H9 (cell line): ENCODE measurements at regions not wholly inside any gene's neighbourhood (a gene's known extent, or its start where the extent isn't known, plus 50 kb on each side); places are given as distances from the start of the nearest gene placed in this dataset.

Experiments used
- DNase-seq: peaks from one replicate; pipeline ENCODE4 v3.0.0-alpha.2; 2017
- H2AFZ ChIP-seq: one replicate; pipeline ENCODE4 v1.6.1; 2013; ENCODE audit warnings: mild to moderate bottlenecking, low read length, control low read depth, moderate library complexity
- H2AK5ac ChIP-seq: 2 replicates; pipeline ENCODE4 v1.6.1; 2013; ENCODE audit warnings: low read length, control low read depth, mixed read lengths; ENCODE audit not compliant: insufficient read length
- H2BK120ac ChIP-seq: one replicate; pipeline ENCODE4 v1.6.1; 2013; ENCODE audit warnings: low read depth, mild to moderate bottlenecking, low read length, control low read depth, inconsistent platforms; ENCODE audit not compliant: poor library complexity, severe bottlenecking
- H2BK12ac ChIP-seq: 2 replicates; pipeline ENCODE4 v1.6.1; 2013; ENCODE audit warnings: low read length, control low read depth, mixed read lengths, low read depth; ENCODE audit not compliant: insufficient read length
- H2BK15ac ChIP-seq: 2 replicates; pipeline ENCODE4 v1.6.1; 2013; ENCODE audit warnings: low read depth, low read length, control low read depth
- H2BK20ac ChIP-seq: one replicate; pipeline ENCODE4 v1.6.1; 2013; ENCODE audit warnings: low read depth, mild to moderate bottlenecking, low read length, control low read depth, inconsistent platforms; ENCODE audit not compliant: poor library complexity, severe bottlenecking
- H2BK5ac ChIP-seq: 2 replicates; pipeline ENCODE4 v1.6.1; 2013; ENCODE audit warnings: low read length, control low read depth, mixed read lengths; ENCODE audit not compliant: insufficient read length
- H3K14ac ChIP-seq: 2 replicates; pipeline ENCODE4 v1.6.1; 2013; ENCODE audit warnings: low read length, control low read depth; ENCODE audit not compliant: insufficient read depth
- H3K18ac ChIP-seq: 2 replicates; pipeline ENCODE4 v1.6.1; 2013; ENCODE audit warnings: low read depth, mild to moderate bottlenecking, mixed read lengths, low read length, control low read depth; ENCODE audit not compliant: insufficient read length
- H3K23ac ChIP-seq: 2 replicates; pipeline ENCODE4 v1.6.1; 2013; ENCODE audit warnings: low read length, control low read depth, mixed read lengths, low read depth; ENCODE audit not compliant: insufficient read length
- H3K23me2 ChIP-seq: 2 replicates; pipeline ENCODE4 v1.6.1; 2013; ENCODE audit warnings: low read depth, mild to moderate bottlenecking, mixed read lengths, low read length, control low read depth; ENCODE audit not compliant: insufficient read length, poor library complexity, severe bottlenecking
- H3K27ac ChIP-seq: 2 replicates; pipeline ENCODE4 v1.5.1; 2013; ENCODE audit warnings: low read length, control low read depth, mixed read lengths, low read depth; ENCODE audit not compliant: insufficient read length
- H3K27me3 ChIP-seq: 2 replicates; pipeline ENCODE4 v1.6.1; 2013; ENCODE audit warnings: low read length, control low read depth, inconsistent platforms; ENCODE audit not compliant: insufficient read depth
- H3K4ac ChIP-seq: 2 replicates; pipeline ENCODE4 v1.6.1; 2013; ENCODE audit warnings: low read depth, mild to moderate bottlenecking, control low read depth, inconsistent platforms, low read length, moderate library complexity
- H3K4me1 ChIP-seq: 2 replicates; pipeline ENCODE4 v1.6.1; 2013; ENCODE audit warnings: low read length, control low read depth, inconsistent platforms; ENCODE audit not compliant: insufficient read depth
- H3K4me2 ChIP-seq: 2 replicates; pipeline ENCODE4 v1.6.1; 2013; ENCODE audit warnings: low read length, control low read depth, mixed read lengths; ENCODE audit not compliant: insufficient read length, insufficient read depth
- H3K56ac ChIP-seq: 2 replicates; pipeline ENCODE4 v1.6.1; 2013; ENCODE audit warnings: low read depth, mild to moderate bottlenecking, mixed read lengths, low read length, control low read depth; ENCODE audit not compliant: insufficient read length
- H3K79me1 ChIP-seq: 2 replicates; pipeline ENCODE4 v1.6.1; 2013; ENCODE audit warnings: low read depth, mild to moderate bottlenecking, moderate library complexity, low read length, control low read depth, inconsistent platforms; ENCODE audit not compliant: insufficient read depth, poor library complexity, severe bottlenecking
- H3K79me2 ChIP-seq: 2 replicates; pipeline ENCODE4 v1.6.1; 2013; ENCODE audit warnings: low read length, control low read depth, inconsistent platforms; ENCODE audit not compliant: insufficient read depth
- H3K9ac ChIP-seq: 2 replicates; pipeline ENCODE4 v1.6.1; 2013; ENCODE audit warnings: low read length, control low read depth, mixed read lengths; ENCODE audit not compliant: insufficient read length; ENCODE audit errors: extremely low read depth
- H3K9me3 ChIP-seq: one replicate; pipeline ENCODE4 v1.6.1; 2013; ENCODE audit warnings: low read depth, low read length, inconsistent platforms; ENCODE audit not compliant: control insufficient read depth
- H3T11ph ChIP-seq: one replicate; pipeline ENCODE4 v1.6.1; 2013; ENCODE audit warnings: mild to moderate bottlenecking, low read length, control low read depth, inconsistent platforms
- H4K20me1 ChIP-seq: one replicate; pipeline ENCODE4 v1.6.1; 2013; ENCODE audit not compliant: control insufficient read depth, insufficient read length, insufficient read depth
- H4K5ac ChIP-seq: 2 replicates; pipeline ENCODE4 v1.6.1; 2013; ENCODE audit warnings: low read depth, mild to moderate bottlenecking, mixed read lengths, low read length, control low read depth; ENCODE audit not compliant: insufficient read length
- H4K8ac ChIP-seq: replicated peaks from 2 replicates; pipeline ENCODE4 v1.6.1; 2013; ENCODE audit warnings: low read length, control low read depth, mixed read lengths, low read depth; ENCODE audit not compliant: insufficient read length
- H4K91ac ChIP-seq: 2 replicates; pipeline ENCODE4 v1.6.1; 2013; ENCODE audit warnings: low read depth, mild to moderate bottlenecking, moderate library complexity, mixed read lengths, low read length, control low read depth; ENCODE audit not compliant: insufficient read length
- H3K27ac Mint-ChIP-seq, 3 experiments: 2 replicates in 2 of 3; 3 replicates in 1 of 3; pipeline ENCODE4 v1.8.0; 2020 to 2021; ENCODE audit warnings: mixed read lengths in 3 of 3, mild to moderate bottlenecking in 1 of 3, moderate library complexity in 1 of 3
- H3K27me3 Mint-ChIP-seq: 2 replicates; pipeline ENCODE4 v1.8.0; 2021; ENCODE audit warnings: low read depth, mild to moderate bottlenecking, moderate library complexity, mixed read lengths
- H3K36me3 Mint-ChIP-seq, 3 experiments: 2 replicates in 2 of 3; 3 replicates in 1 of 3; pipeline ENCODE4 v1.8.0; 2020 to 2021; ENCODE audit warnings: low read depth in 3 of 3, mixed read lengths in 3 of 3; ENCODE audit not compliant: insufficient read depth in 1 of 3
- H3K4me1 Mint-ChIP-seq, 2 experiments: 2 replicates each; pipeline ENCODE4 v1.8.0; 2020; ENCODE audit warnings: mixed read lengths in 2 of 2
- H3K4me3 Mint-ChIP-seq, 2 experiments: 2 replicates in 1 of 2; 3 replicates in 1 of 2; pipeline ENCODE4 v1.8.0; 2020 to 2021; ENCODE audit warnings: mild to moderate bottlenecking in 2 of 2, mixed read lengths in 2 of 2, moderate library complexity in 1 of 2
- H3K9me3 Mint-ChIP-seq, 2 experiments: 2 replicates in 1 of 2; 3 replicates in 1 of 2; pipeline ENCODE4 v1.8.0; 2020; ENCODE audit warnings: mild to moderate bottlenecking in 2 of 2, mixed read lengths in 2 of 2, moderate library complexity in 1 of 2
- CTCF ChIP-seq: fragments of 200-600 bp; sonication (generic); conservative IDR thresholded peaks from 3 replicates; pipeline ENCODE4 v1.8.0; 2021; ENCODE audit warnings: antibody characterized with exemption, mild to moderate bottlenecking
- WGBS: extraction: QIAGEN DNeasy Blood & Tissue Kit; methylation state at CpG from one replicate; pipeline ENCODE4 v1.1.7; 2013; ENCODE audit warnings: missing lambda C conversion rate, low lambda C conversion rate, mixed read lengths; ENCODE audit not compliant: insufficient read length; ENCODE audit errors: extremely low coverage; 5-methylcytosine and 5-hydroxymethylcytosine counted together

- Histone ChIP-seq H3K27ac (no peak overlapping the region), H2BK12ac (no peak overlapping the region), H2AFZ (no peak overlapping the region), H3K27me3 (no peaks in the 10 kb centered on the region), H3K23ac (no peak overlapping the region), H3K79me1 (no peaks in the 10 kb centered on the region), H3K56ac (no peak overlapping the region), H3K23me2 (no peaks in the 10 kb centered on the region), H2BK5ac (no peak overlapping the region), H2BK20ac (no peak overlapping the region), H2BK15ac (no peak overlapping the region), H3K18ac (no peak overlapping the region), H4K91ac (no peak overlapping the region), H3K4me2 (no peak overlapping the region), H3K9ac (no peak overlapping the region), H3K4me1 (no peaks in the 10 kb centered on the region; the same call in 1 of the 2 replicates), H3K14ac (no peak overlapping the region), H3K9me3 (no peaks in the 10 kb centered on the region), H2AK5ac (no peak overlapping the region), H4K5ac (no peak overlapping the region), H3K79me2 (no peaks in the 10 kb centered on the region), H4K8ac (no peak overlapping the region), H4K20me1 (no peaks in the 10 kb centered on the region), H2BK120ac (no peak overlapping the region), H3K4ac (no peak overlapping the region), H3T11ph (no peak overlapping the region)
- Mint-ChIP-seq H3K4me1 (peaks cover 11 to 12% of the 10 kb centered on the region in 2 experiments), H3K9me3 (peaks cover 0 to 4% of the 10 kb centered on the region in 2 experiments; a peak in 4 of 5 replicates), H3K27me3 (no peaks in the 10 kb centered on the region), H3K4me3 (no peak overlapping the region), H3K27ac (no peak overlapping the region), H3K36me3 (peaks cover 0 to 6% (median under 1%) of the 10 kb centered on the region in 3 experiments; a peak in 4 of 7 replicates)
- no peak for TF ChIP-seq CTCF
- no CpG with 5 or more reads among the region's 4 CpGs for WGBS
- no peak for DNase-seq
Measured at GRCh38 chr4:181008164-181008563, 1235.0 kb upstream of the TENM3 start.
